ENCODE measurements at regions not wholly inside any gene's neighbourhood (a gene's known extent, or its start where the extent isn't known, plus 50 kb on each side); places are given as distances from the start of the nearest gene placed in this dataset.

GRCh38 chr13:76168661-76169060 lies 532.5 kb downstream of the LMO7 start:
- ChIA-PET CTCF (no interaction called here), POLR2A (no interaction called here)
- intact Hi-C loops (cut with DNase I, micrococcal nuclease), result no loop called here
- no peak for TF ChIP-seq CTCF (IDR thresholded peaks at IDR 0.05)
- H3K27me3 ChIP-seq (ENCODE audit: control insufficient read depth in 1 of 2, insufficient read depth in 2 of 2, low read length in 2 of 2), result no peaks in the 10 kb centered on the region
- no peaks in the 10 kb centered on the region for H3K36me3 ChIP-seq (ENCODE audit: insufficient read depth, low read length)
- DNase-seq (no peak), ATAC-seq (ENCODE audit: poor library complexity) (no peak)
- Mint-ChIP-seq H3K36me3 (ENCODE audit: low read depth) (no peaks in the 10 kb centered on the region), H3K27me3 (no peaks in the 10 kb centered on the region), H3K4me3 (no peak overlapping the region), H3K4me1 (ENCODE audit: low read depth) (no peaks in the 10 kb centered on the region), H3K27ac (no peak overlapping the region), H3K9me3 (no peaks in the 10 kb centered on the region)
- H3K4me3 ChIP-seq (ENCODE audit: low read length), result no peak overlapping the region
- H3K4me1 ChIP-seq (ENCODE audit: insufficient read depth, low read length), result no peaks in the 10 kb centered on the region
- H3K27ac ChIP-seq (ENCODE audit: low read depth in 1 of 2, low read length in 2 of 2), result no peak overlapping the region
- H3K9me3 ChIP-seq (ENCODE audit: control insufficient read depth in 1 of 2, insufficient read depth in 1 of 2, low read length in 2 of 2), result peaks cover 0 to under 1% of the 10 kb centered on the region in 2 experiments

DNA sequence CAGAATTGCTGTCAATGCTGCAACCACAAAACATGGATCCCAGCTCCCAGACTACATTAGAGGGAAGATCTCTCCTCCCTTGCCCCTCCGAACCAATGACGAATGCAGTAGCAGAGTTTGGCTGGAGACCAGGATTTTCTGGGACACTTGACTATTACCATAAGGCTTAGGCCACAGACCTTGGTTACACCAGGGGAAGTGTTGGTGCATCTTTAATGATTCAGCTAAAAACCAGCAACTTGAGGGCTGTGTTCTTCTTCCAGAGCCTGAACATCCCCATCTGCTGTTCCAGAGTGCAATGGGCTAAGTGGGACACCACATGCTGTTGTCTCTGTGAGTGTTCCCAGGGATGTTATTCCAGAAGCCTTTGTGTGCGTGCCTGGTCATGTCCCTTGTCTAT lies 528.2 kb downstream of the LMO7 start:
- H3K36me3 Mint-ChIP-seq (ENCODE audit: low read depth), result no peaks in the 10 kb centered on the region
- intact Hi-C loops (cut with DNase I, micrococcal nuclease), result no loop called here
- no peaks in the 10 kb centered on the region for H3K27me3 Mint-ChIP-seq
- Histone ChIP-seq H3K4me3 (ENCODE audit: low read length) (no peak overlapping the region), H3K36me3 (ENCODE audit: insufficient read depth, low read length) (no peaks in the 10 kb centered on the region), H3K4me1 (ENCODE audit: insufficient read depth, low read length) (no peaks in the 10 kb centered on the region), H3K27me3 (ENCODE audit: control insufficient read depth in 1 of 2, insufficient read depth in 2 of 2, low read length in 2 of 2) (no peaks in the 10 kb centered on the region), H3K27ac (ENCODE audit: low read depth in 1 of 2, low read length in 2 of 2) (no peak overlapping the region), H3K9me3 (ENCODE audit: control insufficient read depth in 1 of 2, insufficient read depth in 1 of 2, low read length in 2 of 2) (peaks cover 0 to 3% of the 10 kb centered on the region in 2 experiments)
- H3K4me1 Mint-ChIP-seq (ENCODE audit: low read depth), result no peaks in the 10 kb centered on the region
- H3K27ac Mint-ChIP-seq, result no peak overlapping the region
- POLR2A ChIA-PET, result no interaction called here
- no peak for TF ChIP-seq CTCF (IDR thresholded peaks at IDR 0.05)
- CTCF ChIA-PET, result no interaction called here
- H3K4me3 Mint-ChIP-seq, result no peak overlapping the region
- no peak for DNase-seq
- no peaks in the 10 kb centered on the region for H3K9me3 Mint-ChIP-seq
- no peak for ATAC-seq (ENCODE audit: poor library complexity)

GRCh38 chr13:76163761-76164160 lies 527.6 kb downstream of the LMO7 start:
- TF ChIP-seq CTCF (IDR thresholded peaks at IDR 0.05), result no peak
- DNase-seq (no peak), ATAC-seq (ENCODE audit: poor library complexity) (no peak)
- intact Hi-C loops (cut with DNase I, micrococcal nuclease), result no loop called here
- H3K4me1 Mint-ChIP-seq (ENCODE audit: low read depth), result no peaks in the 10 kb centered on the region
- no peak overlapping the region for H3K4me3 Mint-ChIP-seq
- H3K9me3 Mint-ChIP-seq, result no peaks in the 10 kb centered on the region
- no peak overlapping the region for H3K4me3 ChIP-seq (ENCODE audit: low read length)
- H3K27me3 ChIP-seq (ENCODE audit: control insufficient read depth in 1 of 2, insufficient read depth in 2 of 2, low read length in 2 of 2), result no peaks in the 10 kb centered on the region
- no peaks in the 10 kb centered on the region for H3K27me3 Mint-ChIP-seq
- ChIA-PET CTCF (no interaction called here), POLR2A (no interaction called here)
- no peak overlapping the region for H3K27ac Mint-ChIP-seq
- peaks cover 0 to 3% of the 10 kb centered on the region in 2 experiments for H3K9me3 ChIP-seq (ENCODE audit: control insufficient read depth in 1 of 2, insufficient read depth in 1 of 2, low read length in 2 of 2)
- H3K36me3 ChIP-seq (ENCODE audit: insufficient read depth, low read length), result no peaks in the 10 kb centered on the region
- no peak overlapping the region for H3K27ac ChIP-seq (ENCODE audit: low read depth in 1 of 2, low read length in 2 of 2)
- no peaks in the 10 kb centered on the region for H3K4me1 ChIP-seq (ENCODE audit: insufficient read depth, low read length)
- H3K36me3 Mint-ChIP-seq (ENCODE audit: low read depth), result no peaks in the 10 kb centered on the region
